Hepatocyte (in vitro differentiated cells): ENCODE measurements at regions not wholly inside any gene's neighbourhood (a gene's known extent, or its start where the extent isn't known, plus 50 kb on each side); places are given as distances from the start of the nearest gene placed in this dataset.

ENCODE experiments used
- DNase-seq: peaks from one replicate; pipeline ENCODE4 v3.0.0-alpha.2; 2016; ENCODE audit warnings: low spot score
- H2AFZ ChIP-seq: fragments of 200-600 bp; sonication (generic); 2 replicates; pipeline ENCODE4 v1.6.0; 2016; ENCODE audit warnings: antibody characterized with exemption, mild to moderate bottlenecking
- H3K27ac ChIP-seq: fragments of 200-600 bp; sonication (generic); 2 replicates; pipeline ENCODE4 v1.5.1; 2016; ENCODE audit warnings: mild to moderate bottlenecking
- H3K27me3 ChIP-seq: fragments of 200-600 bp; sonication (generic); 2 replicates; pipeline ENCODE4 v1.6.1; 2016
- H3K36me3 ChIP-seq: fragments of 200-600 bp; sonication (generic); replicated peaks from 2 replicates; pipeline ENCODE4 v1.5.1; 2016; ENCODE audit warnings: low read depth; ENCODE audit not compliant: insufficient read depth
- H3K4me1 ChIP-seq: fragments of 200-600 bp; sonication (generic); 2 replicates; pipeline ENCODE4 v1.5.1; 2016; ENCODE audit warnings: mild to moderate bottlenecking, moderate library complexity; ENCODE audit not compliant: insufficient read depth
- H3K4me2 ChIP-seq: fragments of 200-600 bp; sonication (generic); 2 replicates; pipeline ENCODE4 v1.6.0; 2016
- H3K4me3 ChIP-seq: fragments of 200-600 bp; sonication (generic); 2 replicates; pipeline ENCODE4 v1.5.1; 2016; ENCODE audit warnings: mild to moderate bottlenecking
- H3K79me2 ChIP-seq: fragments of 200-600 bp; sonication (generic); 2 replicates; pipeline ENCODE4 v1.6.0; 2017; ENCODE audit warnings: mild to moderate bottlenecking
- H3K9me2 ChIP-seq: fragments of 200-600 bp; sonication (generic); replicated peaks from 2 replicates; pipeline ENCODE4 v1.6.0; 2017; ENCODE audit warnings: mild to moderate bottlenecking; ENCODE audit not compliant: insufficient read depth
- H3K9me3 ChIP-seq: fragments of 200-600 bp; sonication (generic); 2 replicates; pipeline ENCODE4 v1.5.1; 2016; ENCODE audit warnings: low read depth, mild to moderate bottlenecking
- H4K20me1 ChIP-seq: fragments of 200-600 bp; sonication (generic); 2 replicates; pipeline ENCODE4 v1.6.0; 2016; ENCODE audit warnings: mild to moderate bottlenecking; ENCODE audit not compliant: insufficient read depth, poor library complexity, severe bottlenecking
- CTCF ChIP-seq: fragments of 200-600 bp; sonication (generic); IDR thresholded peaks from 2 replicates; pipeline ENCODE4 v1.5.1; 2016; ENCODE audit warnings: antibody characterized with exemption, mild to moderate bottlenecking; ENCODE audit not compliant: poor library complexity
- EZH2 ChIP-seq: fragments of 200-600 bp; sonication (generic); IDR thresholded peaks from 2 replicates; pipeline ENCODE4 v1.6.1; 2016; ENCODE audit warnings: antibody characterized with exemption, mild to moderate bottlenecking, borderline replicate concordance
- EZH2phosphoT487 ChIP-seq: fragments of 200-600 bp; sonication (generic); IDR thresholded peaks from one replicate; pipeline ENCODE4 v1.6.1; 2018; ENCODE audit warnings: antibody characterized with exemption, mild to moderate bottlenecking, low read depth, moderate library complexity; ENCODE audit not compliant: unreplicated experiment, severe bottlenecking
- WGBS: methylation state at CpG from one replicate; pipeline ENCODE4 v1.1.6; 2016; ENCODE audit warnings: low lambda C conversion rate; ENCODE audit errors: missing lambda C conversion rate; 5-methylcytosine and 5-hydroxymethylcytosine counted together

GRCh38 chr21:19767546-19767945 lies 1230.7 kb upstream of the NCAM2 start:
- WGBS: 40% methylated on average over 1 of the region's 1 CpG

GRCh38 chr21:19771881-19772280 lies 1226.3 kb upstream of the NCAM2 start:
- Histone ChIP-seq H2AFZ (no peak overlapping the region), H3K36me3 (no peaks in the 10 kb centered on the region)

More at GRCh38 chr21:19767546-19767945, 1230.7 kb upstream of the NCAM2 start:
- Histone ChIP-seq H3K4me3 (no peak overlapping the region), H3K4me1 (no peaks in the 10 kb centered on the region), H3K27ac (no peak overlapping the region), H3K27me3 (no peaks in the 10 kb centered on the region), H3K36me3 (no peaks in the 10 kb centered on the region), H3K4me2 (no peak overlapping the region), H2AFZ (no peak overlapping the region), H3K9me3 (no peaks in the 10 kb centered on the region), H3K9me2 (no peaks in the 10 kb centered on the region), H4K20me1 (no peaks in the 10 kb centered on the region), H3K79me2 (no peaks in the 10 kb centered on the region)
- TF ChIP-seq EZH2 (no peak), CTCF (no peak), EZH2phosphoT487 (no peak)
- no peak for DNase-seq

GRCh38 chr21:19776076-19776475 lies 1222.1 kb upstream of the NCAM2 start:
- WGBS: 73% methylated on average over 1 of the region's 1 CpG
- Histone ChIP-seq H3K27ac (no peak overlapping the region), H3K36me3 (no peaks in the 10 kb centered on the region), H4K20me1 (no peaks in the 10 kb centered on the region), H3K9me2 (no peaks in the 10 kb centered on the region), H3K4me2 (no peak overlapping the region), H3K4me3 (no peak overlapping the region), H3K79me2 (no peaks in the 10 kb centered on the region), H3K4me1 (no peaks in the 10 kb centered on the region), H3K9me3 (no peaks in the 10 kb centered on the region), H2AFZ (no peak overlapping the region), H3K27me3 (no peaks in the 10 kb centered on the region)
- TF ChIP-seq EZH2phosphoT487 (no peak), CTCF (no peak), EZH2 (no peak)
- DNase-seq: no peak

More at GRCh38 chr21:19771881-19772280, 1226.3 kb upstream of the NCAM2 start:
- no peaks in the 10 kb centered on the region for H3K79me2 ChIP-seq
- no peaks in the 10 kb centered on the region for H4K20me1 ChIP-seq
- DNase-seq: no peak
- 84% methylated on average over 2 of the region's 2 CpGs for WGBS
- no peaks in the 10 kb centered on the region for H3K9me3 ChIP-seq
- TF ChIP-seq CTCF (no peak), EZH2 (no peak), EZH2phosphoT487 (no peak)
- H3K27me3 ChIP-seq: no peaks in the 10 kb centered on the region
- no peaks in the 10 kb centered on the region for H3K4me1 ChIP-seq
- no peak overlapping the region for H3K27ac ChIP-seq
- no peak overlapping the region for H3K4me2 ChIP-seq
- no peaks in the 10 kb centered on the region for H3K9me2 ChIP-seq
- no peak overlapping the region for H3K4me3 ChIP-seq
